Progenitor cell of endocrine pancreas (in vitro differentiated cells): ENCODE measurements at regions not wholly inside any gene's neighbourhood (a gene's known extent, or its start where the extent isn't known, plus 50 kb on each side); places are given as distances from the start of the nearest gene placed in this dataset.
A peak's percentile ranks its signal among the peaks of the same experiment; 100 is the strongest.

Experiments used
- DNase-seq: peaks from one replicate; pipeline ENCODE4 v3.0.0; 2021; ENCODE audit warnings: low spot score; ENCODE audit not compliant: unreplicated experiment
- H3K27ac Mint-ChIP-seq: 2 replicates; pipeline ENCODE4 v1.8.0; 2021; ENCODE audit warnings: mild to moderate bottlenecking, moderate library complexity, mixed read lengths
- H3K27me3 Mint-ChIP-seq: 2 replicates; pipeline ENCODE4 v1.8.0; 2021; ENCODE audit warnings: mixed read lengths
- H3K36me3 Mint-ChIP-seq: 2 replicates; pipeline ENCODE4 v1.8.0; 2022; ENCODE audit warnings: mixed read lengths; ENCODE audit not compliant: insufficient read depth
- H3K4me1 Mint-ChIP-seq: 2 replicates; pipeline ENCODE4 v1.8.0; 2021; ENCODE audit warnings: low read depth, mixed read lengths
- H3K4me3 Mint-ChIP-seq: 2 replicates; pipeline ENCODE4 v1.8.0; 2021; ENCODE audit warnings: low read depth, mild to moderate bottlenecking, moderate library complexity, mixed read lengths
- H3K9me3 Mint-ChIP-seq: 2 replicates; pipeline ENCODE4 v1.8.0; 2021; ENCODE audit warnings: low read depth, mixed read lengths
- TF ChIP-seq, protein P1 (sequence below): fragments of 200-600 bp; sonication (generic); IDR thresholded peaks from one replicate; pipeline ENCODE4 v1.5.0; 2021; ENCODE audit warnings: antibody characterized with exemption, mild to moderate bottlenecking; ENCODE audit not compliant: unreplicated experiment

DNA sequence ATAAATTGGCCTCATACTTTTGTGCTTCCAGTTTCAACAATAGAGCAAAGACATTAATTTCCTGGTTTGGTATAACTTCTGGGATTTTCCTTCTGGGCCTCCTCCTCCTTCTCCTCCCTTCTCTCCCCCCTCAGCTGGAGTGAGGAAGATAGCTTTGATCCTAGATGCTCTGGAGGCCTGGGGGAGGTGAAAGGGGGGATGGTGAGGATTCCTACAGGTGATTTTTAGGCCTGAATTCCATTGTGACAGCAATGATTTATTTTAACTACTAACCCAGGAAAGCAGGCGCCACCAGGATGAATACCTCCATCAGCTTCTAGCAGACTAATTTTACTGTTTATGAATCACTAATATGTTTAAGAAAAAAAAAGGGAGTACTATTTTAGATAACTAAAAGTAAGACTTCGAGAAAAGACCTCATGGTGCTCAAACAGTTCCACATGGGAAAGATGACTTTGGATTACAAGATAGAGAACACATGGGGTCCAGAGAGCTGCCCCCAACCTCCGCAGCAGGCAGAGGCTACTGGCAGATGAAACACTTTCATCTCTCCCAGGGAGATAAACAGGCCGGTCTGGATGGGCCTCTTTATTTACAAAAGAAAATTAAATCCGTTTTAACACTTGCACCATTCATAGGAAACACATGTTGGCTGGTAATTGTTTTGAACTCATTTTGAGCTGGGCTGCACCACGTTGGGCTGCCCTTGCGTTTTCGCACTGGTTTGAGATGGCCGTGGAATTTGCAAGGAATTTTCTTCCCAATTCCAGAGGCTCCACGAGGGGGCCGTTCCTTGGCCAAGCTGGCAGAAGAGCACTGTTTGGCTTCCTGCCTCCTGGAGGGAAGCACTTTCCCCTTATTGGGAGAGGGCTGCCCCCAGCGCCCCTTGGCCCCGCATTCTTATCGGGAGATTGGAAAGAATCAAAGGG, 125.1 kb upstream of the STX18 start:
- H3K9me3 Mint-ChIP-seq: no peaks in the 10 kb centered on the region
- H3K36me3 Mint-ChIP-seq: no peaks in the 10 kb centered on the region
- H3K27me3 Mint-ChIP-seq: peaks cover 27% of the 10 kb centered on the region
- H3K27ac Mint-ChIP-seq: peak overlapping the region; percentile 69
- peak overlapping the region; percentile 33 for H3K4me3 Mint-ChIP-seq
- H3K4me1 Mint-ChIP-seq: peaks cover 20% of the 10 kb centered on the region
- no peak for DNase-seq
- TF ChIP-seq, protein P1, sequence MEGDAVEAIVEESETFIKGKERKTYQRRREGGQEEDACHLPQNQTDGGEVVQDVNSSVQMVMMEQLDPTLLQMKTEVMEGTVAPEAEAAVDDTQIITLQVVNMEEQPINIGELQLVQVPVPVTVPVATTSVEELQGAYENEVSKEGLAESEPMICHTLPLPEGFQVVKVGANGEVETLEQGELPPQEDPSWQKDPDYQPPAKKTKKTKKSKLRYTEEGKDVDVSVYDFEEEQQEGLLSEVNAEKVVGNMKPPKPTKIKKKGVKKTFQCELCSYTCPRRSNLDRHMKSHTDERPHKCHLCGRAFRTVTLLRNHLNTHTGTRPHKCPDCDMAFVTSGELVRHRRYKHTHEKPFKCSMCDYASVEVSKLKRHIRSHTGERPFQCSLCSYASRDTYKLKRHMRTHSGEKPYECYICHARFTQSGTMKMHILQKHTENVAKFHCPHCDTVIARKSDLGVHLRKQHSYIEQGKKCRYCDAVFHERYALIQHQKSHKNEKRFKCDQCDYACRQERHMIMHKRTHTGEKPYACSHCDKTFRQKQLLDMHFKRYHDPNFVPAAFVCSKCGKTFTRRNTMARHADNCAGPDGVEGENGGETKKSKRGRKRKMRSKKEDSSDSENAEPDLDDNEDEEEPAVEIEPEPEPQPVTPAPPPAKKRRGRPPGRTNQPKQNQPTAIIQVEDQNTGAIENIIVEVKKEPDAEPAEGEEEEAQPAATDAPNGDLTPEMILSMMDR: no peak

DNA sequence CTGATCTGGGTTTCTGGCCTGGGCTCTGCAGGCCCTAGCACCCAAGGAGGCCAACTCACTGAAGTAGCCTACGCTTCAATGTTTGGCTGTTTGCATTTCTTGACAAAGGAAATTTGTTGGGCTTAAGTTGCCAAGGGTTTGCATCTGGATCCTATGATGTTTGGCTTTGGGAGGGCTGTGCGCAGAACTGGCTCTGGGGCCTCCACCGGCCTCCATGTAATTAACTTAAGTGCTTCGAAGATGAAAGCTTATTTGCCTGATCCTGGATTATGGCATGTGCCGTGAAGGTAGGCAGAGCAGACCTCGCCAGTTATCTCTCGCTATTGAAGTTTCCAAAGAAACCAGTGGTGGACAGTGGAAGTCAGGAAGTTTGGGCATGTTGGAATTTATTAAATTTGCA, 124.3 kb upstream of the STX18 start:
- Mint-ChIP-seq H3K27me3 (peaks cover 27% of the 10 kb centered on the region), H3K4me1 (peaks cover 15% of the 10 kb centered on the region), H3K9me3 (no peaks in the 10 kb centered on the region), H3K36me3 (no peaks in the 10 kb centered on the region), H3K4me3 (no peak overlapping the region), H3K27ac (no peak overlapping the region)
- TF ChIP-seq, protein P1: no peak
- no peak for DNase-seq

DNA sequence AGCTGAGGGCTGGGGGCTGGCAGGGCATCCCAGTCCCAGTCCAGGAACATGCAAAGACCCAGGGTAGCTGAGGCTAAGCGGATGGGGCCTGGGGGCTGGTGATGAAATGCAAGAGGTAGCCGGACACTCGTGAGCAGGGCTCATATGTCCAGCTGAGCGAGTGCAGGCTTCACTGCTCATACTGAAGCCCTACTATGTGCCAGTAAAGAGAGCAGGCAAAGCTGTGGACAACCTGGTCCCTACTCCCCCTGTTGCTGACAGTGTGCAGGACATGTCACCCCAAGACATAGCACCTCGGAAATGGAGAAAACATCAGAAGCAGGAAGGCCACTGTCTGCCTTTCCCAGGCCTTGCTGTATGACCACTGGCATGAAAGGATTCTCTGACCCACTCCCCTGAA, 122.4 kb upstream of the STX18 start:
- H3K4me3 Mint-ChIP-seq: no peak overlapping the region
- H3K27me3 Mint-ChIP-seq: peaks cover 23% of the 10 kb centered on the region
- TF ChIP-seq, protein P1: no peak
- no peaks in the 10 kb centered on the region for H3K9me3 Mint-ChIP-seq
- DNase-seq: no peak
- H3K36me3 Mint-ChIP-seq: no peaks in the 10 kb centered on the region
- H3K27ac Mint-ChIP-seq: no peak overlapping the region
- peaks cover 15% of the 10 kb centered on the region for H3K4me1 Mint-ChIP-seq

DNA sequence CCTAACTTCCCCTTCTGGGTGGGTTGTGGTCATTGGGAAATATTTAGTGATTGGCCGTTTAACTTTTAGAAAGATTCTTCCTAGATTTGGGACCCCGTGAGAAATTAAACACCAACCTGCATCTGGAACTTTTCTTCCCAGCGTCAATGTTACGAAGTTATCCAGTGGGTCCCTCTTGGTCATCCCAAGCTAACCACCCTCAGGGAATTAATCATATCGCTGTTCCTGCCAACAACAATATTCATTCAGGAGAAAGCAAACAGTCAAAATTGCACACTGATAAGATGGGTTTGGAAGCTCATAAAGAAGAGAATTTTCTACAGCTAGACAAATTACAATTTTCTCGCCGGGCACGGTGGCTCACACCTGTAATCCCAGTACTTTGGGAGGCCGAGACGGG, 121.2 kb upstream of the STX18 start:
- Mint-ChIP-seq H3K9me3 (no peaks in the 10 kb centered on the region), H3K4me1 (peaks cover 14% of the 10 kb centered on the region), H3K27me3 (peaks cover 14% of the 10 kb centered on the region), H3K27ac (no peak overlapping the region), H3K36me3 (peaks cover 1% of the 10 kb centered on the region), H3K4me3 (no peak overlapping the region)
- TF ChIP-seq, protein P1: no peak
- DNase-seq: no peak

DNA sequence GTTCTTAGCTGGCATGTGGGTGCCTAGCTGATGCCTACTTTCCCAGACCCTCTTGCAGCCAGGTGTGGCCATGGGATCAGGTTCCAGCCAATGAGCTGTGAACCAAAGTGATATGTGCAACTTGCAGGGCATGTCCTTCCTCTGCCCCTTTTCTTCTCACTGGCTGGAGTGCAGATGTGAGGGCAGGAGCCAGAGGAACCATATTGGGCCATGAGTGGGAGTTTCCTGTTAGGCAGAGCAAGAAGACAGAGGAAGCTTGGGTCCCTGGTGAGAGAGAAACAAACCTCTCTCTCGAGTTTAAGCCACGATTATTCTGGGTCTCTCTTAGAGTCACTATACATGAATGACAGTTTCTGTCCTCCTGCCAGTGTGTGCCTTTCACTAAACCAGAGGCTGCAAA, 120.4 kb upstream of the STX18 start:
- DNase-seq: no peak
- Mint-ChIP-seq H3K27ac (no peak overlapping the region), H3K36me3 (peaks cover 4% of the 10 kb centered on the region), H3K4me3 (no peak overlapping the region), H3K4me1 (peaks cover 10% of the 10 kb centered on the region), H3K27me3 (peaks cover 8% of the 10 kb centered on the region), H3K9me3 (no peaks in the 10 kb centered on the region)
- TF ChIP-seq, protein P1: no peak
